GM21367 (cell line): ENCODE measurements at regions not wholly inside any gene's neighbourhood (a gene's known extent, or its start where the extent isn't known, plus 50 kb on each side); places are given as distances from the start of the nearest gene placed in this dataset.
"Not testable (repeated sequence)": the region's sequence is repeated elsewhere in the genome, so short reads cannot be mapped to it uniquely, and the experiment has no call there.

Source experiments
- ATAC-seq: cut with Tn5 transposase; IDR thresholded peaks from one replicate; pipeline ENCODE4 v1.9.1; 2021; ENCODE audit not compliant: unreplicated experiment

- no peak for ATAC-seq
Measured at GRCh38 chr6:145540741-145541140, 194.6 kb downstream of the EPM2A start.

- no peak for ATAC-seq
Measured at GRCh38 chr6:145544041-145544440, 191.3 kb downstream of the EPM2A start.

GRCh38 chr6:145544514-145544913 is 190.8 kb downstream of the EPM2A start:
- no peak for ATAC-seq

GRCh38 chr6:145546265-145546664 is 189.1 kb downstream of the EPM2A start:
- ATAC-seq, result no peak

- no peak for ATAC-seq
Measured at GRCh38 chr6:145547594-145548335, 187.6 kb downstream of the EPM2A start.

- ATAC-seq, result no peak
Measured at GRCh38 chr6:145548933-145549648, 186.2 kb downstream of the EPM2A start.

GRCh38 chr6:145551164-145551563 is 184.2 kb downstream of the EPM2A start:
- no peak for ATAC-seq

- ATAC-seq, result no peak
Measured at GRCh38 chr6:145555084-145555483, 180.2 kb downstream of the EPM2A start.

GRCh38 chr6:145557474-145557873 is 177.8 kb downstream of the EPM2A start:
- no peak for ATAC-seq

- ATAC-seq, result no peak
Measured at GRCh38 chr6:145559836-145560235, 175.5 kb downstream of the EPM2A start.

GRCh38 chr6:145561095-145562072 is 173.9 kb downstream of the EPM2A start:
- ATAC-seq, result no peak

- no peak for ATAC-seq
Measured at GRCh38 chr6:145562771-145563615, 172.3 kb downstream of the EPM2A start.

GRCh38 chr6:145564553-145564952 is 170.8 kb downstream of the EPM2A start:
- no peak for ATAC-seq

GRCh38 chr6:145567684-145568252 is 167.6 kb downstream of the EPM2A start:
- ATAC-seq, result no peak

GRCh38 chr6:145569140-145569539 is 166.2 kb downstream of the EPM2A start:
- ATAC-seq, result no peak

GRCh38 chr6:145570336-145570735 is 165.0 kb downstream of the EPM2A start:
- ATAC-seq, result not testable (repeated sequence)

GRCh38 chr6:145574269-145574668 is 161.1 kb downstream of the EPM2A start:
- ATAC-seq, result not testable (repeated sequence)
